Tibial nerve (tissue), 3 donors: ENCODE measurements at regions not wholly inside any gene's neighbourhood (a gene's known extent, or its start where the extent isn't known, plus 50 kb on each side); places are given as distances from the start of the nearest gene placed in this dataset.

Experiments
- POLR2A ChIP-seq, 2 donors: fragments of 450-650 bp; IDR thresholded peaks; one replicate each; pipeline ENCODE4 v1.6.1; 2017; ENCODE audit warnings: antibody characterized with exemption in 2 of 2, mild to moderate bottlenecking in 2 of 2, moderate library complexity in 2 of 2
- TF ChIP-seq, protein P1 (sequence below), 5 experiments: fragments of 200-600 bp in 3 of 5; fragments of 450-650 bp in 2 of 5; sonication (generic) in 3 of 5; IDR thresholded peaks; one replicate each; pipeline ENCODE4 v1.5.1; 2016 to 2019; ENCODE audit warnings: antibody characterized with exemption in 5 of 5, mild to moderate bottlenecking in 3 of 5, moderate library complexity in 2 of 5

DNA sequence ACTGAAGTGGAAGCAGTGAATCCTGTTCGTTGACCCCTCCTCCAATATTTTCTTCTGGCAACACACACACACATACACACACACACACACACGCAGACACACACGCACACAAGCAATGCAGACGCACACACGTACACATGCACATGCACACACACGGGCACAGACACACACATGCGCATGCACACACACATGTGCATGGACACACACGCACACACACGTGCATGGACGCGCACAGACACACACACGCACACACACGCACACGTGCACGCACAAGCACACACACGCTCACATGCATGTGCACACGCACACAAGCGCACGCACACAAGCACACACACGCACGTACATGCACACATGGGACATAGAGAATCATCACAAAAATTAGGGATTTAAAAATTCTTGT, 488.2 kb upstream of the TPK1 start:
- TF ChIP-seq POLR2A (IDR thresholded peaks at IDR 0.05): no peak
- TF ChIP-seq, protein P1, sequence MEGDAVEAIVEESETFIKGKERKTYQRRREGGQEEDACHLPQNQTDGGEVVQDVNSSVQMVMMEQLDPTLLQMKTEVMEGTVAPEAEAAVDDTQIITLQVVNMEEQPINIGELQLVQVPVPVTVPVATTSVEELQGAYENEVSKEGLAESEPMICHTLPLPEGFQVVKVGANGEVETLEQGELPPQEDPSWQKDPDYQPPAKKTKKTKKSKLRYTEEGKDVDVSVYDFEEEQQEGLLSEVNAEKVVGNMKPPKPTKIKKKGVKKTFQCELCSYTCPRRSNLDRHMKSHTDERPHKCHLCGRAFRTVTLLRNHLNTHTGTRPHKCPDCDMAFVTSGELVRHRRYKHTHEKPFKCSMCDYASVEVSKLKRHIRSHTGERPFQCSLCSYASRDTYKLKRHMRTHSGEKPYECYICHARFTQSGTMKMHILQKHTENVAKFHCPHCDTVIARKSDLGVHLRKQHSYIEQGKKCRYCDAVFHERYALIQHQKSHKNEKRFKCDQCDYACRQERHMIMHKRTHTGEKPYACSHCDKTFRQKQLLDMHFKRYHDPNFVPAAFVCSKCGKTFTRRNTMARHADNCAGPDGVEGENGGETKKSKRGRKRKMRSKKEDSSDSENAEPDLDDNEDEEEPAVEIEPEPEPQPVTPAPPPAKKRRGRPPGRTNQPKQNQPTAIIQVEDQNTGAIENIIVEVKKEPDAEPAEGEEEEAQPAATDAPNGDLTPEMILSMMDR (IDR thresholded peaks at IDR 0.05): no peak
